NT2/D1 (cell line): ENCODE measurements at regions not wholly inside any gene's neighbourhood (a gene's known extent, or its start where the extent isn't known, plus 50 kb on each side); places are given as distances from the start of the nearest gene placed in this dataset.

Source experiments
- DNase-seq: peaks from one replicate; pipeline ENCODE4 v3.0.0-alpha.2; 2011; ENCODE audit warnings: low read depth, low spot score
- H3K27me3 ChIP-seq: 2 replicates; pipeline ENCODE4 v1.6.0; 2011; ENCODE audit warnings: mild to moderate bottlenecking; ENCODE audit not compliant: insufficient read length, insufficient read depth
- H3K36me3 ChIP-seq: 2 replicates; pipeline ENCODE4 v1.6.1; 2011; ENCODE audit warnings: mild to moderate bottlenecking, low read length, mixed read lengths; ENCODE audit not compliant: insufficient read depth, insufficient read length
- H3K4me1 ChIP-seq: 2 replicates; pipeline ENCODE4 v1.5.1; 2011; ENCODE audit not compliant: insufficient read depth, insufficient read length
- H3K4me3 ChIP-seq: 2 replicates; pipeline ENCODE4 v1.5.1; 2011; ENCODE audit warnings: low read depth; ENCODE audit not compliant: insufficient read length
- H3K9ac ChIP-seq: 2 replicates; pipeline ENCODE4 v1.6.0; 2011; ENCODE audit warnings: low read depth; ENCODE audit not compliant: insufficient read length
- H3K9me3 ChIP-seq: 2 replicates; pipeline ENCODE4 v1.5.1; 2011; ENCODE audit warnings: mild to moderate bottlenecking, low read length; ENCODE audit not compliant: insufficient read depth
- SUZ12 ChIP-seq: IDR thresholded peaks from 2 replicates; pipeline ENCODE4 v1.6.1; 2011; ENCODE audit not compliant: insufficient read length, insufficient read depth; ENCODE audit errors: extremely low read depth
- YY1 ChIP-seq: IDR thresholded peaks from 2 replicates; pipeline ENCODE4 v1.6.1; 2011; ENCODE audit not compliant: insufficient read length, insufficient read depth
- ZNF274 ChIP-seq: IDR thresholded peaks from 2 replicates; pipeline ENCODE4 v1.6.1; 2011; ENCODE audit warnings: mild to moderate bottlenecking, low read depth, low read length

GRCh38 chr16:85436636-85437165 is 176.4 kb upstream of the GSE1 start:
- Histone ChIP-seq H3K27me3 (peaks cover 18% of the 10 kb centered on the region), H3K9ac (peak overlapping the region; percentile 68), H3K9me3 (no peaks in the 10 kb centered on the region), H3K36me3 (no peaks in the 10 kb centered on the region), H3K4me1 (peaks cover 39% of the 10 kb centered on the region), H3K4me3 (no peak overlapping the region)
- DNase-seq = peak; percentile 85
- no peak for TF ChIP-seq SUZ12
- TF ChIP-seq YY1 = no peak
- no peak for TF ChIP-seq ZNF274

DNA sequence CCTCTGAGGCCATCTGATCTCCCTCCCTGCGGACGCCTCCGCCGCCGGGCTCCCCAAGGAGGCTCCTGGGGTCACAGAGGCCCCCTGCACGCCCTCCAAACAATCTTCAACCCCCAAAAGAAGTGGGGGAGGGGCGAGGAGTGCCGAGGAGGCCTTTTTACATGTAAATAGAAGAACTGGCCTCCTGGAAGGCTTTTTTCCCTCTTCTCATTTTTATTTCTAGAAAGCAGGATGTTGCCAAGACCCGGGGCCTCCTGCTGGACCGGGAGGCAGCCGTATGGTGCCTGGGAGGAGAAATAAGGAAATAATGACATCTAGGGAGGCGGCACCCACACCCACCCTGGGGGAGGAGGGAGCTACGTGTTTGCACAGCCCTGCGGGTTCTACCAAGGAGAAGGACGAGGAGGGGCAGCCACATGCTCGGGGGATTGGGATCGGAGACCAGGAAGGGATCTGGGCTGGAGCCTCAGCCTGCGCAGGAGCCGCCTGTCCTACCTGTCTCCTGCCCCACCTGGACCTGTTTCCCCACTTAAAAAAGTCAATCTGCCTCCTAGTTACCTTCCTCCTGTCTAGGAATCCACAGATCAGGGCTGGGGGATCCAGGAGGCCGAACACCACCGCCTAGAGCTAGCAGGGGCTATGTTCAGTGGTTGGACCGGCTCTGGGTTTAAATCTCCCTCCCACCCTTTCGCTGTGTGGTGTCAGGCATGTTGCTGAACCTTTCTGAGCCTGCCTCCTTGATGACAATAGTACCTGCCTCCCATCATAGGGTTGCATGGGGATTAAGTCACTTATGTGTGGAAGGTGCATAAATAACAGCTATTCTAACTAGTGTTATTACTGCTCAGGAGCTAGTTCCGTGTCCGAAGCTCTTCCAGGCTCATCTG is 175.7 kb upstream of the GSE1 start:
- H3K36me3 ChIP-seq = no peaks in the 10 kb centered on the region
- TF ChIP-seq ZNF274 = no peak
- no peak for TF ChIP-seq SUZ12
- TF ChIP-seq YY1 = no peak
- peak; percentile 78 for DNase-seq
- peaks cover 18% of the 10 kb centered on the region for H3K27me3 ChIP-seq
- peaks cover 39% of the 10 kb centered on the region for H3K4me1 ChIP-seq
- H3K9ac ChIP-seq = peak overlapping the region; percentile 68
- H3K9me3 ChIP-seq = no peaks in the 10 kb centered on the region
- peak overlapping the region; percentile 9 for H3K4me3 ChIP-seq

- Histone ChIP-seq H3K36me3 (no peaks in the 10 kb centered on the region), H3K4me1 (peaks cover 41% of the 10 kb centered on the region), H3K27me3 (peaks cover 14% of the 10 kb centered on the region), H3K9me3 (no peaks in the 10 kb centered on the region), H3K4me3 (no peak overlapping the region), H3K9ac (peak overlapping the region; percentile 65)
- no peak for DNase-seq
- TF ChIP-seq SUZ12 = no peak
These were observed 174.0 kb upstream of the GSE1 start for GRCh38 chr16:85438981-85439685.

- DNase-seq = no peak
- Histone ChIP-seq H3K36me3 (no peaks in the 10 kb centered on the region), H3K9ac (peak overlapping the region; percentile 51), H3K9me3 (no peaks in the 10 kb centered on the region), H3K4me1 (peaks cover 49% of the 10 kb centered on the region), H3K4me3 (no peak overlapping the region), H3K27me3 (peaks cover 14% of the 10 kb centered on the region)
- TF ChIP-seq YY1 = no peak
- no peak for TF ChIP-seq ZNF274
- no peak for TF ChIP-seq SUZ12
These were observed 172.4 kb upstream of the GSE1 start for GRCh38 chr16:85440744-85441143.

DNA sequence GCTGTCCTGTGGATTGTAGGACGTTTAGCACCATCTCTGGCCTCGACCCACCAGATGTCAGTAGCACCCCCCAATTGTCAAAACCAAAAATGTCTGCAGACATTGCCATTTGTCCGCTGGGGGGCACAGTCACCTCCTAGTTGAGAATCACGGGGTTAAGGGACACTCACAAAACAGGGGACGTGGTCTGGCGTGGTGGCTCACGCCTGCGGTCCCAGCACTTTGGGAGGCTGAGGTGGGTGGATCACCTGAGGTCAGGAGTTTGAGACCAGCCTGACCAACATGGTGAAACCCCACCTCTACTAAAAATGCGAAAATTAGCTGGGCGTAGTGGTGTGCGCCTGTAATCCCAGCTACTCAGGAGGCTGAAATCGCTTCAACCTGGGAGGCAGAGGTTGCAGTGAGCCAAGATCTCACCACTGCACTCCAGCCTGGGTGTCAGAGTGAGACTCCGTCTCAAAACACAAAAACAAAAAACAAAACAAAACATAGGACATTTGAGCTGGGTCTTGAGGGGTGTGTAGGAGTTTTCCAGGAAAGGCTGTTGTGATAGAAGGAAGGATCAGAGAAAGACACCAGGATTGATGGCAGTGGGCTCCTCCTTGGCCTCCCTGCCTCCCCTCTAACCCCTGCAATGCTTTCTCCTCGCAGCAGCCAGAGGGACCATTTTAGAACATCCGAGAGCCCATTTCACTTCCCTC is 171.8 kb upstream of the GSE1 start:
- H3K4me3 ChIP-seq = no peak overlapping the region
- H3K4me1 ChIP-seq = peaks cover 43% of the 10 kb centered on the region
- H3K27me3 ChIP-seq = peaks cover 11% of the 10 kb centered on the region
- no peaks in the 10 kb centered on the region for H3K9me3 ChIP-seq
- TF ChIP-seq SUZ12 = no peak
- no peak for TF ChIP-seq YY1
- no peak for TF ChIP-seq ZNF274
- no peak for DNase-seq
- H3K36me3 ChIP-seq = no peaks in the 10 kb centered on the region
- H3K9ac ChIP-seq = no peak overlapping the region

DNA sequence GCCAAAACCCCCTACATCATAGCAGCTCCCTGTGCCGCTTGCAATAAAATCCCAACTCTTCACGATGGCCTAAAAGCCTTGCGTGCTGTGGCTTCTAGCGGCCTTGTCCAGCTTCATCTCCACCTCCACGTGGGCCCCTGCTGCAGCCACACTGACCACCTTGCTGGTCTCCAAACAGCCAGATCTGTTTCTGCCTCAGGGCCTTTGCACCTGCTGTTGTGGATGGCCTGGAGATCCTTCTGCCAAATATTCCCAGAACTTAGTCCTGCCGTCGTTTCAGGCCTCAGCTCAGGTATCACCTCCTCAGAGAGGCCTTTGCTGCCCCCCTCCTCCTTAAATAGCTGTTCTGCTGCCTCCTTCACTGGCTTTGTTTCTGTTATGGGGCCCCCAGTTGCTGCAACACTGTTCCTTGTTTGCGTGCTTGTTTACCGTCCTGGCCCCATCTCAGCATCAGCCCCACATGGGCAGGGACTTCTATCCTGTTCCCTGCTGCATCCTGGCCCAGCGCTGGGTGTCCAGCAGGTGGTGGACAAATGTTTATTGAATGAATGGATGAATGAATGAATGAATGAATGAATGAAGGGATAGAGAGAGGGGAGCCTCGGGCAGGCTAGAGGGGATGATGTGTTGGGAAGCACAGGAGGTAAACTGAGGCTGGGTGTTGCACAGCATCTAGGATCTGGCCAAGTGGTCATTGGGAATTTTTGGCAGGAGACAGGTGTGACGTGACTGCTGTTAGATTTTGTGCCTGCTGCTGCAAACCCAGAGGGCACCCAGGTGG is 171.0 kb upstream of the GSE1 start:
- Histone ChIP-seq H3K9me3 (no peaks in the 10 kb centered on the region), H3K4me3 (no peak overlapping the region), H3K27me3 (peaks cover 11% of the 10 kb centered on the region), H3K4me1 (peaks cover 44% of the 10 kb centered on the region), H3K36me3 (no peaks in the 10 kb centered on the region), H3K9ac (no peak overlapping the region)
- no peak for DNase-seq
- no peak for TF ChIP-seq SUZ12
- no peak for TF ChIP-seq YY1
- TF ChIP-seq ZNF274 = no peak
